Astrocyte (in vitro differentiated cells and primary cell): ENCODE measurements at regions not wholly inside any gene's neighbourhood (a gene's known extent, or its start where the extent isn't known, plus 50 kb on each side); places are given as distances from the start of the nearest gene placed in this dataset.

Source experiments
- DNase-seq: peaks from one replicate; pipeline ENCODE4 v3.0.0-alpha.2; 2010; ENCODE audit warnings: low read depth
- FAIRE-seq: peaks from 2 replicates; lab custom pipeline; 2011; peaks lifted over from hg19 to GRCh38; lab: Jason Lieb, UNC
- H2AFZ ChIP-seq: 2 replicates; pipeline ENCODE4 v1.6.0; 2012; ENCODE audit warnings: low read depth, low read length, inconsistent platforms
- H3K27ac ChIP-seq: 2 replicates; pipeline ENCODE4 v1.5.1; 2011; ENCODE audit warnings: low read depth, low read length, inconsistent platforms
- H3K27me3 ChIP-seq: 2 replicates; pipeline ENCODE4 v1.6.0; 2011; ENCODE audit warnings: low read length, inconsistent platforms; ENCODE audit not compliant: insufficient read depth
- H3K36me3 ChIP-seq: 2 replicates; pipeline ENCODE4 v1.5.1; 2011; ENCODE audit warnings: low read length, inconsistent platforms; ENCODE audit not compliant: insufficient read depth
- H3K4me1 ChIP-seq: 2 replicates; pipeline ENCODE4 v1.5.1; 2011; ENCODE audit warnings: low read length, inconsistent platforms; ENCODE audit not compliant: insufficient read depth
- H3K4me2 ChIP-seq: 2 replicates; pipeline ENCODE4 v1.6.0; 2012; ENCODE audit warnings: low read length, inconsistent platforms
- H3K4me3 ChIP-seq: 2 replicates; pipeline ENCODE4 v1.5.1; 2011; ENCODE audit warnings: low read depth, mild to moderate bottlenecking, low read length, inconsistent platforms; ENCODE audit not compliant: insufficient read depth
- H3K79me2 ChIP-seq: 2 replicates; pipeline ENCODE4 v1.6.0; 2012; ENCODE audit warnings: mild to moderate bottlenecking, low read length, inconsistent platforms; ENCODE audit not compliant: insufficient read depth
- H3K9ac ChIP-seq: 2 replicates; pipeline ENCODE4 v1.6.0; 2012; ENCODE audit warnings: mild to moderate bottlenecking, low read length, inconsistent platforms
- H3K9me3 ChIP-seq: 2 replicates; pipeline ENCODE4 v1.5.1; 2012; ENCODE audit warnings: low read depth, mild to moderate bottlenecking, low read length, inconsistent platforms; ENCODE audit not compliant: insufficient read depth
- H4K20me1 ChIP-seq: 2 replicates; pipeline ENCODE4 v1.6.0; 2012; ENCODE audit warnings: low read length, inconsistent platforms; ENCODE audit not compliant: insufficient read depth
- H3K27ac Mint-ChIP-seq: one replicate; pipeline ENCODE4 v1.8.0; 2021; ENCODE audit warnings: mild to moderate bottlenecking, mixed read lengths; ENCODE audit not compliant: unreplicated experiment
- H3K27me3 Mint-ChIP-seq: one replicate; pipeline ENCODE4 v1.8.0; 2021; ENCODE audit warnings: low read depth, mixed read lengths; ENCODE audit not compliant: unreplicated experiment
- H3K36me3 Mint-ChIP-seq: one replicate; pipeline ENCODE4 v1.8.0; 2021; ENCODE audit warnings: low read depth, mixed read lengths; ENCODE audit not compliant: unreplicated experiment
- H3K4me1 Mint-ChIP-seq: one replicate; pipeline ENCODE4 v1.8.0; 2021; ENCODE audit warnings: low read depth, mixed read lengths; ENCODE audit not compliant: unreplicated experiment
- H3K4me3 Mint-ChIP-seq: one replicate; pipeline ENCODE4 v1.8.0; 2021; ENCODE audit warnings: mild to moderate bottlenecking, moderate library complexity, mixed read lengths; ENCODE audit not compliant: unreplicated experiment
- H3K9me3 Mint-ChIP-seq: one replicate; pipeline ENCODE4 v1.8.0; 2021; ENCODE audit warnings: mild to moderate bottlenecking, mixed read lengths; ENCODE audit not compliant: unreplicated experiment
- CTCF ChIP-seq: IDR thresholded peaks from 2 replicates; pipeline ENCODE4 v1.5.1; 2011; ENCODE audit warnings: low read depth, mild to moderate bottlenecking, inconsistent platforms, low read length, moderate library complexity; ENCODE audit not compliant: insufficient read depth
- EZH2 ChIP-seq: IDR thresholded peaks from 2 replicates; pipeline ENCODE4 v1.6.1; 2012; ENCODE audit warnings: mild to moderate bottlenecking, low read length, inconsistent platforms; ENCODE audit not compliant: insufficient read depth

GRCh38 chr12:13734584-13735152 is 246.7 kb downstream of the GRIN2B start:
- Histone ChIP-seq H3K36me3 (no peaks in the 10 kb centered on the region), H3K9ac (no peak overlapping the region), H4K20me1 (no peaks in the 10 kb centered on the region), H3K9me3 (no peaks in the 10 kb centered on the region), H3K27ac (no peak overlapping the region), H3K4me2 (no peak overlapping the region), H3K79me2 (no peaks in the 10 kb centered on the region), H3K4me3 (no peak overlapping the region), H2AFZ (no peak overlapping the region), H3K27me3 (no peaks in the 10 kb centered on the region), H3K4me1 (no peaks in the 10 kb centered on the region)
- TF ChIP-seq EZH2, result no peak
- no peak for TF ChIP-seq CTCF
- Mint-ChIP-seq H3K36me3 (no peaks in the 10 kb centered on the region), H3K27me3 (peaks cover 4% of the 10 kb centered on the region), H3K4me3 (no peak overlapping the region), H3K4me1 (peaks cover 4% of the 10 kb centered on the region), H3K27ac (no peak overlapping the region), H3K9me3 (no peaks in the 10 kb centered on the region)
- FAIRE-seq, result no peak
- no peak for DNase-seq

GRCh38 chr12:13727707-13728195 is 253.7 kb downstream of the GRIN2B start:
- Mint-ChIP-seq H3K36me3 (no peaks in the 10 kb centered on the region), H3K27me3 (no peaks in the 10 kb centered on the region), H3K27ac (no peak overlapping the region), H3K9me3 (no peaks in the 10 kb centered on the region), H3K4me3 (no peak overlapping the region), H3K4me1 (peaks cover 2% of the 10 kb centered on the region)
- no peak overlapping the region for H3K27ac ChIP-seq
- H3K9me3 ChIP-seq, result no peaks in the 10 kb centered on the region
- no peaks in the 10 kb centered on the region for H4K20me1 ChIP-seq
- no peaks in the 10 kb centered on the region for H3K27me3 ChIP-seq
- DNase-seq, result peak; percentile 1
- no peak overlapping the region for H3K9ac ChIP-seq
- H3K4me1 ChIP-seq, result no peaks in the 10 kb centered on the region
- no peaks in the 10 kb centered on the region for H3K36me3 ChIP-seq
- no peak overlapping the region for H2AFZ ChIP-seq
- TF ChIP-seq CTCF (no peak), EZH2 (no peak)
- H3K4me2 ChIP-seq, result no peak overlapping the region
- H3K79me2 ChIP-seq, result no peaks in the 10 kb centered on the region
- no peak for FAIRE-seq
- no peak overlapping the region for H3K4me3 ChIP-seq

GRCh38 chr12:13725049-13725448 is 256.4 kb downstream of the GRIN2B start:
- DNase-seq, result no peak

More at GRCh38 chr12:13725049-13725448, 256.4 kb downstream of the GRIN2B start:
- H3K9me3 Mint-ChIP-seq, result no peaks in the 10 kb centered on the region
- TF ChIP-seq CTCF, result no peak
- TF ChIP-seq EZH2, result no peak
- Histone ChIP-seq H3K36me3 (no peaks in the 10 kb centered on the region), H3K9me3 (no peaks in the 10 kb centered on the region), H2AFZ (no peak overlapping the region), H3K27me3 (no peaks in the 10 kb centered on the region), H4K20me1 (no peaks in the 10 kb centered on the region), H3K27ac (no peak overlapping the region), H3K79me2 (no peaks in the 10 kb centered on the region), H3K4me1 (no peaks in the 10 kb centered on the region), H3K9ac (no peak overlapping the region), H3K4me3 (no peak overlapping the region), H3K4me2 (no peak overlapping the region)
- peaks cover 2% of the 10 kb centered on the region for H3K4me1 Mint-ChIP-seq
- H3K27ac Mint-ChIP-seq, result no peak overlapping the region
- H3K4me3 Mint-ChIP-seq, result no peak overlapping the region
- no peaks in the 10 kb centered on the region for H3K36me3 Mint-ChIP-seq
- no peak for FAIRE-seq
- peaks cover 3% of the 10 kb centered on the region for H3K27me3 Mint-ChIP-seq
